Stimulated activated CD8-positive, alpha-beta memory T cell treated with anti-CD3 and anti-CD28 coated beads, Interleukin-12 subunit alpha, Interleukin-12 subunit beta, amount 100 ng/mL, for 1 hour (primary cell): ENCODE measurements at regions not wholly inside any gene's neighbourhood (a gene's known extent, or its start where the extent isn't known, plus 50 kb on each side); places are given as distances from the start of the nearest gene placed in this dataset.
"Not testable (repeated sequence)": the region's sequence is repeated elsewhere in the genome, so short reads cannot be mapped to it uniquely, and the experiment has no call there.

Source experiments
- DNase-seq: peaks from one replicate; pipeline ENCODE4 v3.0.0-alpha.2; 2020; ENCODE audit warnings: low read depth

- no peak for DNase-seq
Observed at GRCh38 chrX:42442745-42443144, 335.2 kb downstream of the PPP1R2C start.

- DNase-seq, result no peak
Observed at GRCh38 chrX:42437211-42437610, 340.8 kb downstream of the PPP1R2C start.

- DNase-seq, result no peak
Observed at GRCh38 chrX:42434458-42435166, 343.4 kb downstream of the PPP1R2C start.

- no peak for DNase-seq
Observed at GRCh38 chrX:42432552-42432951, 345.4 kb downstream of the PPP1R2C start.

GRCh38 chrX:42422961-42423360 lies 355.0 kb downstream of the PPP1R2C start:
- no peak for DNase-seq

- DNase-seq, result no peak
Observed at GRCh38 chrX:42420426-42420825, 357.5 kb downstream of the PPP1R2C start.

GRCh38 chrX:42415636-42416035 lies 362.3 kb downstream of the PPP1R2C start:
- DNase-seq, result no peak

GRCh38 chrX:42414057-42414456 lies 363.9 kb downstream of the PPP1R2C start:
- no peak for DNase-seq

- DNase-seq, result no peak
Observed at GRCh38 chrX:42399632-42400024, 378.3 kb downstream of the PPP1R2C start.

- DNase-seq, result no peak
Observed at GRCh38 chrX:42398967-42399631, 378.9 kb downstream of the PPP1R2C start.

GRCh38 chrX:42396136-42396535 lies 381.8 kb downstream of the PPP1R2C start:
- DNase-seq, result no peak

GRCh38 chrX:42392846-42393245 lies 385.1 kb downstream of the PPP1R2C start:
- DNase-seq, result no peak

GRCh38 chrX:42386681-42387080 lies 391.3 kb downstream of the PPP1R2C start:
- DNase-seq, result no peak

GRCh38 chrX:42385730-42386129 lies 392.2 kb downstream of the PPP1R2C start:
- no peak for DNase-seq

GRCh38 chrX:42384956-42385355 lies 393.0 kb downstream of the PPP1R2C start:
- DNase-seq, result no peak

GRCh38 chrX:42378857-42379256 lies 399.1 kb downstream of the PPP1R2C start:
- no peak for DNase-seq

- no peak for DNase-seq
Observed at GRCh38 chrX:42375086-42375485, 402.9 kb downstream of the PPP1R2C start.

- DNase-seq, result no peak
Observed at GRCh38 chrX:42366181-42366580, 411.8 kb downstream of the PPP1R2C start.

GRCh38 chrX:42362219-42362618 lies 415.7 kb downstream of the PPP1R2C start:
- no peak for DNase-seq

- not testable (repeated sequence) for DNase-seq
Observed at GRCh38 chrX:42342981-42343380, 419.6 kb upstream of the CASK start.
